Suppressor macrophage (primary cell): ENCODE measurements at regions not wholly inside any gene's neighbourhood (a gene's known extent, or its start where the extent isn't known, plus 50 kb on each side); places are given as distances from the start of the nearest gene placed in this dataset.

Experiments
- DNase-seq, 4 experiments: peaks; one replicate each; pipeline ENCODE4 v3.0.0-alpha.2; 2020 to 2022

DNA sequence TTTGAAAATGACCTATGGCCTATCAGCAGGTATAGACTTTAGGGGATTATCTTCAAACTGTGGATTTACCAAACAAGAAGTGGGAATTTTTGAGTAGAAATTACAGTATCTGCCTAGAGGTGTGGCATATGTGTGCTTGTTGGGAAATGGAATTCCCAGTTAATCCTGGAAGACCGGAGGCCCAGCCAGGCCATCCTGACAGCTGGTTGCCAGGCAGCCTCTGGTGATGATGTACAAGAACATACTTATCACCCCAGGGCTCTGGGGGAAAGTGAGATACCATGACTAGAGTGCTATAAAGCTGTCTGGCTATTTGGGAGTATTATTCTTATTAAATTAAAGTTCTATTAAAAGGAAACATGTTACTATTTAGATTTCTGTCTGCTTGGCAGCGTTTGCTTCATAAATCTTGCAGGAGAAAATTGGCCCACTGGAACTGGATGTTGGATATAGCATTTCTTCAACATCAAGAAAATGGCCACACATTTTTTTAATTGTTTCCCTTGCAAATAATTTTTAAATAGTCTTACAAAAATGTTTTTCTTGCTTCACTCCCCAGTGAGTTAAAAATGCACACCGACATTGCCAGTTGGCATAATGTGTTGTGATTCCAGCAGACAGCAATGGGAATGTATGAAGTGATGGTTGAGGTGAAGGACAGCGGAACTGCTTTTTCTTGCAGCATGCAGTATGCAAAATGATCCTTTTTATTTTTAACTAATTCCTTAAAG, 187.8 kb downstream of the MYLK4 start:
- DNase-seq: no peak

DNA sequence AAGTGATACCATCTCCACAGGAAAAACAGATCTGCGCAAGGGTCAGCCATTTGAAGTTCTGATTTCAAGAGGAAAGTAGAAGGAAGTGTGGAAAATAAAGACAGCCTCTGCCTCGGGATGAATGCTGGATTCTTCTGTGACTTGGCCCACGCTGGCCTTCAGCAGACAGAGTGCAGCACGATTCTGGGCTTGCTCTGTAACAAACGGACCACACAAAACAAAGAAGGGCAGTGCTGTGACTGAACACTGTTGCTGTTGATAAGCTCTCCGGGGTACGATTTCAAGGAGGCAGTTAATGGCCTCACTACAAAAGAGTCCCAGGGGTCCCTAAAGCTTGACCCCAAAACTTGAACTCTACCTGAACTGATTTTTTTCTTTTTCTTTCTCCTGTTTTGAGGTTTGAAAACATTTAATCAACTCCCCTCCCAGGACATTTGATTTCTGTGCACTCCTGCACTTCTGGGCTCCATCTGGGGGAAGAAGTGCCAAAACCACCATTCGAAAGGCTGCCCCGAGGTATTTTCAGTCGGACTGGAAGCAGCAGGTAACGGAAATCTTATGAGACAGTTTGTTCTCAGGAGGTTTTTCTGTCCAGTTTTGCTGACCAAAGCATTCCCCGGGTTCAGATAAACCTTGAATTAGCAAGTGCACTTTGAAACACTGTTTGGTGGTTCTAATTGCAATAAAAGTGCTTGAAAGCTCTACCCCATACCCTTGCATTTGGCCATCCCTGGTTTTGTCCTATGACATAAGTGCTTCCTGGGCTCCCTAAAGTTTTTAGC, 189.6 kb downstream of the MYLK4 start:
- DNase-seq: no peak

DNA sequence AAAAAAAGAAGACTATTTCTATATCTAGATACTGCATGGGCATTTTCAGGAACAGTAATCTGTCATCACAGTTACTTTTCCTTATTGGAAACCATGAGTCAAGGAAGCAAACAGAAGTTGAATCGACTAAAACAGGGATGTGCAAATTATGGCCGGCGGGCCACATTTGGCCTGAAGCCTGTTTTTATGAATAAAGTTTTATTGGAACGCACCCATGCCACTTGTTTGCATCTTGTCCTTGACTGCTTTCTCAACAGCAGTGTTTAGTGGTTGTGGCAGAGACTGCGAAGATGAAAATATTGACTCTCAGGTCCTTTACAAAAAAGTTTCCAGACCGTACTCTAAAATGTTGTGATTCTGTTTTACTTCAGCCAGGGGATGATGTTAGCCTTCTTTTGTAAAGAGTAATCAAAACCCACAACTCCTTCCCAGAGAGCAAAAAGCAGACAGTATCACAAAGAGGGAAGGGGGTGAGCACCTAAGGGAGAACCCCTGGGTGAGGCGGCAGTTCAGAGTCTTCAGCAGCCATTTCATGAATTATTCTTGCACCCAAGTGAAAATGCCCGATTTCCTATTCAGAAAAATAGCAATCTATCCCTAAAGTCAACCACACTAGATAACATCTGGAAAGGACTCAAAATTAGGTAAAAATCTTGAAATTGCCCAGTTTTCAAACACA, 190.4 kb downstream of the MYLK4 start:
- no peak for DNase-seq

DNA sequence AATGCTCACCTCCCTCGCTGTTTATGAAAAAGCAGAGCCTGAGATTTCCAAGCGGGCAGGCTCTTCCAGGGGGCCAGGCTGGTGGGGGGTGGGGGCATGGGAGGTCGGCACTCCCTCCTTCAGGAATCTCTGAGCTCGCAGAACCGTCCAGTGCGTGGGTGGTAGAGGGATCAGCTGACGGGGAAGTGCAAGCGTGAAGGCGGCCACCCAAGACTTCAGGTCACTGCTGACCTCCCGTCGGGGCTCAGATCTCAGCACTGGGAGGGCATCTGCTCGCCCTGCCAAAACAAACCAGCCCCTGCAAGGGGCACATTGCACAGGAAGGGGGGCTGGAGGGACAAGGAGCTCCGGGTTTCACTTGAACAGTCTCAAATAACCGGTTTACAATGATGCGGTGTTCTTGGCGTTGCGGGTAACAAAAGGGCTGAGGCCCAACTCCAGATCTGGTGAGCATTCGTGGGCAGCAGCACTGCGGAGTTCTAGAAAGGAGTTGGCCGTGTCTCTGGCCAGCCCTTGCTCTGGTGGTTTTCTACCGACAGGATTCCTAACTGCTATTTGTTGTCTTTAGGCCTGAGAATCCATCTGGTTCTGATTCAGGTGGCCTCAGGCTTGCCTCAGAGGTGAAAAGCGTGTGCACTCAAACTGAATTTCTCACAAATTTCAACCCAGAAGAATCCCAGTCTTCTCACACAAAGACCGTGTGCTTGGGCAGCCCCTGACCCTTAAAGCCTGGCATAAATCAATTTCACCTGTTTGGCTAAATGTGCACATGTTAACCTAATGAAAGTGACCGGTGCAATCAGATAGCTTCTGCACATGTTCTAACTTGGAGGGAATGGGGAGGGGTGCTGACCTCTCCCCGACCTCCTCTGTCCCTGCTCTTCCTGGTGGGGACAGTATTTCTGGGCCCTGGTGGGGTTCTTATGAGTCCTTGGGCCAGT, 191.6 kb downstream of the MYLK4 start:
- no peak for DNase-seq

DNA sequence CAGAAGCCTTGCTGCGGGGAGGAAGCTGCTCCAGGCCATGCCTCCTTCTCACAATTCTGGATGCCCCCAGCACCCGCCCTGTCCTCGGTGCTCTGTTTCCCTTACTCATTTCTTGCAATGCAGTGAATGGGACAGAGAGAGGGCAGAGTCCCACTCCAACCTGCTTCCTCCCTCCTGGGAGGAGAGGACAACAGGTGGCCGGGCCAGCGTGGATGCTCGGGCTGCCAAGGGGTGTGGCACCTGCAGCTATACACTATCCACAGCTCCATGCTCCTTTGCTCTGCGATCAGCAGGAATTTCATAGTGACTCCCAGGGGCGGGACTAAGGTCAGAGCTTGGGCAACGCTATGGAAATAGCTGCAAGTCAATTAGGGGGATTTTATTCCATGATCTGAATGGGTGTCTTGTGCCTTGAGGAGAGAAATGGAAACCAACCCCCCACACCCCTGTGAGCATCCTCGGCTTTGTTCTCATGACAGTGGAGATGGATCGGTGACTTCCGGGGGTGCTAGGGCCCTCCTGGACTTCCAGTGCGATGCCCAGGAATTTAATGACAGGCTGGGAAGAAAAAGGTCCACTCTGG, 192.5 kb downstream of the MYLK4 start:
- no peak for DNase-seq

DNA sequence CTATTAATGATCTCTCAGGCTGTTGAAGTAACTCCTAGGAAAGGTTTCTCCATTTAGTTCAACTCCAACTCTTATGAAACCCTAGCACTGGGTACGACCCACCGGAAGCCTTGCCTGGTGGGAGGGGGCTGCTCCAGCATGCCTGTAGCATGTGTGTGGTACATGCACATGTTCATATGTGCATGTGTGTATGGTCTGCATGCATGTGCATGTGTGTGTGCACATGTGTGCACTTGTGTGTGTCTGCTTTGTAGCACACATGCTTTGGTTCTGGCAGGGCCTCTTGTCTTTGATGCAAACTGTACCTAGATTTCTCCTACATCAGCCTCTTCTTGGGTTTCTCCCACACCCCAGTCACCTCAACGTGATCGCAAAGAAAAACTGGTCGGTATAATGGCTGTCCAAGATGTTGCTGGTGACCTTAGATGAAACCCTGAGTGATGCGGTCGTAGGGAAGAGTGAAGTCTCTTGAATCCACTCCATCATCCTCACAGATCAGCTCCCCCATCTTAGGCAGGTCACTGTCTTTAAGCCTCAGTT, 193.5 kb downstream of the MYLK4 start:
- DNase-seq: no peak

DNA sequence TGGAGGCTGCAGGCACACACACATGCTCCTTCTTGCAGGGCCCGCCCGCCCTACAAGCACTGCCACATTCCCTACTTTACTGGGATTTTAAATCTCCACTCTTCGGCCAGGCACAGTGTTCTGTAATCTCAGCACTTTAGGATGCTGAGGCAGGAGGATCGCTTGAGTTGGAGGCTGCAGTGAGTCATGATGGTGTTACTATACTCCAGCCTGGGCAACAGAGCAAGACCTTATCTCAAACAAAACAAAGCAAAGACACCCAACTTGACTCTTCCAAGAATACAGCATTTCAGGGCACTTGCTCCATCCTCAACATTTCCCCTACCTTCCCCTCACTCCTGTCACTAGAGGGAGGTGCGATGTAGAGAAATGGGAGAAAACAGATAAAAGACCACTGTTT, 194.0 kb downstream of the MYLK4 start:
- no peak for DNase-seq

DNA sequence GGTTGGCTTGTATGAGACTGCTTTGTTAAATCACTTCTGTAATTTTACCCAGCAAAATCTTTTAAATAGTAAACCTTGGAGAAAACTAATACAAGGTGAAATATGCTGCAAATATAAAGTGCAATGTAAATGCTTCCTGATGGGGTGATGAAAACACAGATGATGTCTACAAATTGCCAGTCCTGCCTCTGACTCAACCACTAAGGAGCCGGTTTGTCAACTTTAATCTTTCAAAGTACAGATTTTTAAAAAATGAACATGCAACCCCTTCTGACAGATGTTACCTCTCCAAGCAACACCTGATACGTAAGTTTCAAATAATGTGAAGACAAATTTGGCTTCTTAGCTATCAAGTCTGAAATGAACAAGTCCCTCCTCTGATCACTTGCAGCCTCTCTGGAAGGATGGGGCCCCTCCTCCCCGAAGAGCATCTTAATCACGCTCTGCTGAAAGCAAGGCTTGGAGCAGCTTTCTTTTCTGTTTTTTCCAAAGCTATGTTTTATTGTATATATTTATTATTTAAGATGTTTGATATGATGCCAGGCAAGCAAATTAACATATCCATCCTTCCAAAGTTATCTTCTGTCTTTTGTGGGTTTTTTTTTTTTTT, 196.0 kb downstream of the MYLK4 start:
- DNase-seq: no peak

DNA sequence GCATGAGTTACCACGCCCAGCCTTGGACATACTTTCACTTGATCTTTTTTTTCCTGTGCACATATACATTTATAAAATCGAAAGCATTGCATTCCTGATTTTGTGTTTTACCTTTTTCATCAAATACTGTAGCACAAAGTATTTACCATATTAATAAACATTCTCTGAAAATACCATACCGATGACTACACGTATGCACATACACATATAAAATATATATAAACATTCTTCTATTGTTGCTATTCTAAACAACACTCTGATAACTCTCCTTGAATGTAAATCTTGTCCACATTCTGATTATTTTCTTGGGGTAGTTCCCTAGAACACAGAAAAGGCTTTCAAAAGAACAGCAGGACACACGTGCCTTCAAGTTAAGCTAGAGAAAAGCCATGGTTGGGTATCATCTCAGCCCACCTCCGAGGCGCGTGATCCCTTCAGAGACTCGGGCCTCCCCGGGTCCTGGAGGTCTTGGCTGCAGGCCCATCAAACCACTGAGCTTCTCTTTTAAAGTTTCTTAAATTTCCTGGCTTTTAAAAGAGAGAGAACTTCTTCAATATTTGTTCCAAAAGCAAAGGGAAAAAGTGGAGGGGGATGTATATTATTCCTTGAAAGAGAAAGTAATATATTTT, 198.1 kb downstream of the MYLK4 start:
- DNase-seq: peak in 1 of 4 experiments; percentile 18

DNA sequence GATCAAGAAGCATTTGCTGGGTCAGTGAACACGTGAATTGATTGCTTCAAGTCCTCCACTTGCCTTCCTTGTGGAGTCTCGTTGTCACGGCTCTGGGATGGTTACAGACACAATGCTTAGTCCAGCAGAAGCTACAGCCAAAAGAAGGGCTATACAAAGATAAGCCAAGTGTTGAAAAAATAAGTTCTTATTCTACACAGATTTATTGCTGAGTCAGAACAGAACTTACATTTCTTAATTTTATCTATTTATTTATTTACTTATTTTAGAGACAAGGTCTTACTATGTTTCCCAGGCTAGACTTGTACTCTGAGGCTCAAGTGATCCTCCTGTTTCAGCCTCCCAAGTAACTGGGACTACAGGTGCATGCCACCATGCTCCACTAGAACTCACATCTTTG, 199.0 kb downstream of the MYLK4 start:
- no peak for DNase-seq

DNA sequence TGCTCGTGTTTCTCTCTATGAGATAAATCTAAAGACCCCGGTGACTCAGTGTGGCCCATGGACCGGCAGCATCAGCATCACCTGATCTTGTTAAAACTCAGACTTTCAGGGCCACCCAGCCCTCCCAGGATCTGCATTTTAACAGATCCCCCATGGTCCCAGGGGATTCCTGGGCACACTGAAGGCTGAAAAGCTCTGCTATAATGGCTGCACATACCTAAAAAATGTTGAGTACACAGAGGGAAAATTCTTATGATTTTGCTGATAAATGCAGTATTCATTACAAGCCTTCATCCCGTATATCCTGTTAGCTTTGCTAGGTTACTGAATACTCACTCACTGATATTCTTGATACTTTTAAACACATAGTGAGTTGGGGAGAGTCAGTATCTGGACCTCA, 200.5 kb downstream of the MYLK4 start:
- DNase-seq: no peak

DNA sequence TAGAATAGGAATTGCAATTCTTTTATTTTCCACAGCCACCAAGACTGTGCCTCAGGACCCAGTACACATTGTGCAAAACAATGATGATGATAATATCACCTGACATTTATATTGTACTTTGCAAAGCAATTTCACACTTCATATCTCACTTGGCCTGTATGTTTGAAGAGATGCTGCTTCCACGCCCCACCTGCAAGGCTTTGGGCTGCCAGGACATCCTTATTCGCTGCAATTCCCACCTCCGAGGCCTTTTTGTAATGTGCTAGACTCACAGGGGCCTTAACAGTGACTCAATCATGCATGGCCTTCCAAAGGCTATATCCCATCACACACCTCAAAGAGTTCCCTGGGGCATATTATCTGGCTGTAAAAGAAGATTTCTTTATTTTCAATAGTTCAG, 200.9 kb downstream of the MYLK4 start:
- DNase-seq: no peak

DNA sequence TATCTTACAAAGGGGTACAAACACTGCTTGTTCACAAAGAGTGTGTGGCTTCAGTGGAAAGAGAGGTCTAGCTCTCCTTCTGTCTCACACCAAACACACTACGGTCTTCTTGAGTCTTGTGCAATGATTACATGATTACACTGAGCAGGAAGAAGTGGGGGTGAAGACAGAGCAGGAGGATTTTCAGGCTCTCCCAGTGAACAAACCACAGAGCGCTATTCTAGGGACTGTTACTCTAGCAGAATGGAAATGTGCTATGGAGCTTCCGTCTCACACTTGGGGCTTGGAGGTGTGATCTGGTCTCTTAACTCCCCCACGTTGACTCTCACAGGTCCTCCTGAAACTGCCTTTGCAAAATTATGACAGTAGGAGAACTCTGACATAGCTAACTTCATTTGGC, 203.4 kb downstream of the MYLK4 start:
- DNase-seq: peak; percentile 55 to 74 (median 66)

DNA sequence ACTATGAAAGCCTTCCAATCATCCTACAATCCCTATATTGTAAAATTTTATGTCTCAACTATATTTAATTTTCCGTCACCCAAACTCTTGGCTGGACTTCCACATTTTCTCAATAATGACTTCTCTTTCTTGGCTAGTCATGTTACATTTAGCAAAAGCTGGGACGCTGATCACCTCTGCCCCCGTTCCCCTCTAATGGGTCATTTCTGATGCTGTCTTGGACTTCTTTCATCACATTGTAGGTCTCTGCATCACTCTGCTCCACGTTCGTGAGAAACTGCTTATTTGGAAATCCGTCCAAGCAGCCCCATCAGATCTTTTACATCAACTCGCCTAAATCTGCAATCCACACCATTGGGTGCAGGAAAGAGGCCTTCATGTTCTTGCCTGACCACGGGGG, 203.8 kb downstream of the MYLK4 start:
- peak; percentile 54 to 89 (median 76) for DNase-seq

DNA sequence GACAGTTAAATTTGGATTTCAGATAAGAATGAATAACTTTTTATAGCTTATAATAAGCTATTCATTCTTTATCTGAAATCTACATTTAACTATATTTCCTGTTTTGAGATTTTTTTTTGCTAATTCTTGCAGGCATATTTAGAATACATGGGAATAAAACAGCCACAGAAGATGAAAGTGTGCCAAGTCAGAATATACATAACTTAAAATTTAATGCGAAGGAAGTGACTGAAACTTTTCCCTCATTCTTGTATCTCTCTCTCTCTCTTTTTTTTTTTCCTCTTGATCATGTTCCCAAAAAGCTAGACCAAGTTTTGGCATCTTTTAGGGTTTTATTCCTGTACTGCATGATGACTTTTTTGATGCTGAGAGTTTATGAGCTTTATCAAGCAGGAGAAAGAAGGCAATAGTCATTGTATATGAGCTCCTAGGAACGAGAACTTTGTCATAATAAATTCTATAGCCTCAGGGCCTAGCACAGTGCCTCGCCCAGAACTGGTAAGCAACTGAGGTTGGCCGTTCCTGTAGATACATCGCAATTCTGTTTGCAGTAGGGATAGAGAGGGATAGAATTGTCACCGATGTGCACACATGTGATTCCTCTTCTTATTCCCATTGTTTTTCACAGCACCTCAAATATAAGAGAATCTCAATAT, 205.2 kb downstream of the MYLK4 start:
- no peak for DNase-seq

DNA sequence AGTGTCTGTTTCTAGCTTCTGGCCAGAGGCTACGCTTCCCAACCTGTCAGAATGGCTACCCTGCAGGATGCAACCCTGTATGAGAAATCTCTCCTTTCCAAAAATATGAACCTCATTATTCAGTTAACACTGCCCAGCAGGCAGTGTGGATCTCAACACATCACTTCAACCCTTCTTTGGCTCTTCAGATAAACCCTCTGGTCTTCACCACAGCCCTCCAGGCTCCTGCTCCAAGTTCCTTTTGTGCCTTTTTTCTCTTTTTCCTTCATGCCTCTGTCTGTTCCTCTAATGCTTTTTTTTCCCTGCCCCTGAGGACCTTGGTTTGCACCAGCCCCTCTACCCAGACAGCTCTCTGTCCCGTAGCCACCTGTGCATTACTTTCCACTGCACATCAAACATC, 207.4 kb downstream of the MYLK4 start:
- no peak for DNase-seq

DNA sequence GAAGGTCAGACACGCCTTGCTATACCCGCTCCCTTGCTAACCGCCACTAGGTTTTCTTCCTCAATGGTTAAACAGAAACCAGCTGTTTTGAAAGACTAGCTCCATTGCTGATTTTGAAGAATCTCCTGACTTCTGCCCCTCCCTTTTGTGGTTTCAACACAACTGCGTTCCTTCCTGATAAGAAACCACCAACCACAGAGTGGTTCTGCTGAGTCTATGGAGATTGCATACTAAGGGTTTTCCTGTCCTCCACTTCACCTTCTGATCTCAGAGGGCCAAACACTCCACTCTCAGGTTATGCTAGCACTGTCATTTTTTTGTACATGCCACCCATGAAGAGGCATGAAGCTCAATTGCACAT, 207.9 kb downstream of the MYLK4 start:
- peak; percentile 66 to 88 (median 83) for DNase-seq

DNA sequence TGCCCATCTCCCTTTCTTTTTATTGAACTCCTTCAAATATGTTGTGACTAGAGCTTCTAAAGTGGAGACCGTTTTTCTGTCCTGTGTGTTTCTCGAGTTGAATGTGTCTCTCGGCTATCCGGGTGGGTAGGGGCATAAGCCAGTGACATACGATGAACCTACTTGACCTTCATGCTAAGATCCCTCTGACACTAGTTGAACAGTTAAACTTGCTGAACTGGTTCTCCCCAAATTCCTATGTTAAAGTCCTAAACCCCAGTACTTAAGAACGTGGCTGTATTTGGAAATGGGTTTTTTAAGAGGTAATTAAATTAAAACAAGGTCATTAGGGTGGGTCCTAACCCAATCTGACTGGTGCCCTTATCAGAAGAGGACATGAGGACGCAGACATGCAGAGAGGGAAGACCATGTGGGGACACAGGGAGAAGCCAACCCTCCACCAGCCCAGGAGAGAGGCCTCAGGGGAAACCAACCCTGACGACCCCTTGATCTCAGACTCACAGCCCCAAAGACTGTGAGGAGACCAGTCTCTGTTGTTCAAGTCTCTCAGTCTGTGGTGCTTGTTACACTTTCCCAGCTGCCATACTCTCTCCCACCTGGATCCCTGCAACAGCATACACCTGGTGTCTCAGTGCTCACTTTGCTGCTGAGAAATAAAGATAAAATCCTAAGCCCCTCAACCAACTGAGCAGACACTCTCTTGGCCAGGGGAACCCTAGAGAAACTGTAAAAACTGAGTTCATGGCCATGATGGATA, 208.4 kb downstream of the MYLK4 start:
- DNase-seq: no peak

DNA sequence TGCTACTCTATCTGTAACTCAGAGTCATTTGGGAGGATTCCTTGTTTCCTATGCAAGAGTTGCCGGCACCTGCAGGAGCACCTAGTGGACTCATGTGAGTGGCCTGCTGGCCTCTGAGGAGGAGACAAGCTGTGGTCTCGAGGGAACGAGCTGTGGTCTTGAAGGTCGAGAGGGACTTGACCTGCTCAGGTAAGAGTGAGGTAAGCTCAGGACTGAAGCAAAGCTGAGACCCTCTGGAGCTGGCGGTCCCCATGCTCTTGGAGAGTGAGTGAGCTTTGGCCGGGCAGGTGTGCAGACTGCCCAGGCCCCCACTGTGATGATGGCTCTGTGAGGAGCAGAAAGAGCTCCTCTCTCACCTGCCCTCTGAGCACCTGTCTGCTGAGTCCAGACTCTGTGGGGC, 214.3 kb downstream of the MYLK4 start:
- DNase-seq: no peak

DNA sequence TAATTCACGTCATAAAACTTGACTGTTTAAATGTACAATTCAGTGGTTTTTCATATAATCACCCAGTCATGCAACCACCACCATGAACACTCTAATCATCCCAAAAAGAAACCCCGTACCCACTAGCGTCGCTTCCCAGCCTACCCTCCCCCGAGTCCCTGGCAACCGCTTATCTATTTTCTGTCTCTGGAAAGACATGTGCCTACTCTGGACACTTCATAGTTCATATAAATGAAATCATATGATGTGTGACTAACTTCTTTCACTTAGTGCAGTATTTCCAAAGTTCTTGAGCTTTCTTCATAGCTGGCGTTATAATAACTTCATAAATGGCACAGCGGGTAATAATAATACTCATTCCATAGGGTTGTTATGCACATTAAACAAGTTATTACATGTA, 215.2 kb downstream of the MYLK4 start:
- DNase-seq: peak in 1 of 4 experiments; percentile 27
